ENCODE measurements at regions not wholly inside any gene's neighbourhood (a gene's known extent, or its start where the extent isn't known, plus 50 kb on each side); places are given as distances from the start of the nearest gene placed in this dataset.

- 80% methylated on average over 23 of the region's 23 CpGs for WGBS (ENCODE audit: insufficient coverage)
- intact Hi-C loops (cut with micrococcal nuclease), result no loop called here
These were observed 97.9 kb downstream of the CPZ start for GRCh38 chr4:8690216-8691150.

GRCh38 chr4:8689741-8690140 lies 97.2 kb downstream of the CPZ start:
- no peak overlapping the region for H3K4me3 Mint-ChIP-seq
- Histone ChIP-seq H3K4me1 (ENCODE audit: control insufficient read depth in 1 of 2, insufficient read depth in 2 of 2, low read length in 2 of 2) (no peaks in the 10 kb centered on the region), H3K9me3 (replicated peaks in 1 of 2; ENCODE audit: control insufficient read depth in 1 of 2, insufficient read depth in 1 of 2, low read length in 2 of 2) (no peaks in the 10 kb centered on the region), H3K9ac (ENCODE audit: insufficient read depth, low read length, poor library complexity, severe bottlenecking) (no peak overlapping the region), H3K79me2 (ENCODE audit: insufficient read depth, low read length) (no peaks in the 10 kb centered on the region), H4K20me1 (ENCODE audit: insufficient read depth, low read length) (no peaks in the 10 kb centered on the region), H2AFZ (ENCODE audit: insufficient read depth, low read depth, low read length, poor library complexity, severe bottlenecking) (no peak overlapping the region), H3K27ac (ENCODE audit: low read depth in 1 of 2, low read length in 2 of 2) (no peak overlapping the region), H3K36me3 (replicated peaks in 1 of 2; ENCODE audit: control insufficient read depth in 1 of 2, insufficient read depth in 2 of 2, low read length in 2 of 2) (no peaks in the 10 kb centered on the region), H3K4me2 (replicated peaks; ENCODE audit: extremely low read depth, low read length, poor library complexity, severe bottlenecking) (no peak overlapping the region), H3K4me3 (replicated peaks in 1 of 3; ENCODE audit: low read depth in 2 of 3, low read length in 3 of 3) (no peak overlapping the region), H3K27me3 (ENCODE audit: control insufficient read depth in 2 of 2, insufficient read depth in 2 of 2, low read length in 2 of 2) (no peaks in the 10 kb centered on the region)
- peaks cover 15 to 17% (median 15%) of the 10 kb centered on the region in 3 donors for H3K27me3 Mint-ChIP-seq (ENCODE audit: low read depth in 3 of 3)
- WGBS (ENCODE audit: insufficient coverage), result 84% methylated on average over 8 of the region's 8 CpGs
- TF ChIP-seq CTCF (IDR thresholded peaks at IDR 0.05), result no peak
- H3K9me3 Mint-ChIP-seq, result peaks cover 0 to 3% (median 0%) of the 10 kb centered on the region in 7 donors
- no peak for DNase-seq
- H3K4me1 Mint-ChIP-seq, result no peaks in the 10 kb centered on the region
- H3K36me3 Mint-ChIP-seq, result no peaks in the 10 kb centered on the region
- H3K27ac Mint-ChIP-seq, result no peak overlapping the region
- intact Hi-C loops (cut with micrococcal nuclease), result no loop called here

More at GRCh38 chr4:8690216-8691150, 97.9 kb downstream of the CPZ start:
- DNase-seq, result no peak
- no peaks in the 10 kb centered on the region for H3K4me1 ChIP-seq (ENCODE audit: control insufficient read depth in 1 of 2, insufficient read depth in 2 of 2, low read length in 2 of 2)
- no peaks in the 10 kb centered on the region for H4K20me1 ChIP-seq (ENCODE audit: insufficient read depth, low read length)
- no peak overlapping the region for H3K4me2 ChIP-seq (replicated peaks; ENCODE audit: extremely low read depth, low read length, poor library complexity, severe bottlenecking)
- H3K79me2 ChIP-seq (ENCODE audit: insufficient read depth, low read length), result no peaks in the 10 kb centered on the region
- no peaks in the 10 kb centered on the region for H3K9me3 ChIP-seq (replicated peaks in 1 of 2; ENCODE audit: control insufficient read depth in 1 of 2, insufficient read depth in 1 of 2, low read length in 2 of 2)
- no peak for TF ChIP-seq CTCF (IDR thresholded peaks at IDR 0.05)
- H3K36me3 ChIP-seq (replicated peaks in 1 of 2; ENCODE audit: control insufficient read depth in 1 of 2, insufficient read depth in 2 of 2, low read length in 2 of 2), result no peaks in the 10 kb centered on the region
- no peak overlapping the region for H3K27ac ChIP-seq (ENCODE audit: low read depth in 1 of 2, low read length in 2 of 2)
- H3K9ac ChIP-seq (ENCODE audit: insufficient read depth, low read length, poor library complexity, severe bottlenecking), result no peak overlapping the region
- no peaks in the 10 kb centered on the region for H3K4me1 Mint-ChIP-seq
- no peaks in the 10 kb centered on the region for H3K27me3 ChIP-seq (ENCODE audit: control insufficient read depth in 2 of 2, insufficient read depth in 2 of 2, low read length in 2 of 2)
- no peak overlapping the region for H3K4me3 Mint-ChIP-seq
- H3K27me3 Mint-ChIP-seq (ENCODE audit: low read depth in 3 of 3), result peaks cover 15% of the 10 kb centered on the region in 3 donors
- H2AFZ ChIP-seq (ENCODE audit: insufficient read depth, low read depth, low read length, poor library complexity, severe bottlenecking), result no peak overlapping the region
- no peak overlapping the region for H3K27ac Mint-ChIP-seq
- H3K4me3 ChIP-seq (replicated peaks in 1 of 3; ENCODE audit: low read depth in 2 of 3, low read length in 3 of 3), result no peak overlapping the region
- H3K9me3 Mint-ChIP-seq, result peaks cover 0 to 3% (median 0%) of the 10 kb centered on the region in 7 donors
- H3K36me3 Mint-ChIP-seq, result no peaks in the 10 kb centered on the region
